Caco-2 (cell line): ENCODE measurements at regions not wholly inside any gene's neighbourhood (a gene's known extent, or its start where the extent isn't known, plus 50 kb on each side); places are given as distances from the start of the nearest gene placed in this dataset.
"Not testable (repeated sequence)": the region's sequence is repeated elsewhere in the genome, so short reads cannot be mapped to it uniquely, and the experiment has no call there.

Experiments used
- BruUV-seq: library from RNA; stranded (reverse); fragments of 400-500 nt; replicated peaks from 2 replicates; lab custom pipeline; 2021; lab: Mats Ljungman, UMichigan
- CTCF ChIA-PET: fragments of 300-600 bp; sonication (Branson Sonifier 250); formaldehyde crosslinking; loops from one replicate; lab custom pipeline; 2022; ENCODE audit warnings: antibody characterized with exemption; lab: Charles Lee
- POLR2A ChIA-PET: fragments of 300-600 bp; sonication (Branson Sonifier 250); formaldehyde crosslinking; loops from one replicate; lab custom pipeline; 2022; ENCODE audit warnings: antibody characterized with exemption; lab: Charles Lee
- DNase-seq, 2 experiments: peaks; one replicate each; pipeline versions ENCODE4 v3.0.0 to v3.0.0-alpha.2; 2020 to 2022
- H3K27me3 ChIP-seq: replicated peaks from 2 replicates; pipeline ENCODE4 v1.6.0; 2011; ENCODE audit warnings: low read length; ENCODE audit not compliant: control insufficient read depth, insufficient read depth
- H3K36me3 ChIP-seq: 2 replicates; pipeline ENCODE4 v1.5.1; 2011; ENCODE audit warnings: low read length; ENCODE audit not compliant: control insufficient read depth, insufficient read depth
- H3K4me1 ChIP-seq: fragments of 250-450 bp; sonication (Bioruptor Pico); 2 replicates; pipeline ENCODE4 v1.5.1; 2020; ENCODE audit warnings: mild to moderate bottlenecking
- H3K4me3 ChIP-seq: 2 replicates; pipeline ENCODE4 v1.5.1; 2011; ENCODE audit warnings: low read depth, mild to moderate bottlenecking, control low read depth, low read length
- H3K9me3 ChIP-seq: fragments of 250-450 bp; sonication (Bioruptor Pico); 2 replicates; pipeline ENCODE4 v1.5.1; 2020; ENCODE audit warnings: mild to moderate bottlenecking, moderate library complexity
- H3K27ac Mint-ChIP-seq: one replicate; pipeline ENCODE4 v1.8.0; 2022; ENCODE audit warnings: mixed read lengths; ENCODE audit not compliant: unreplicated experiment
- H3K27me3 Mint-ChIP-seq: one replicate; pipeline ENCODE4 v1.8.0; 2022; ENCODE audit warnings: mixed read lengths; ENCODE audit not compliant: insufficient read depth, unreplicated experiment
- H3K36me3 Mint-ChIP-seq: one replicate; pipeline ENCODE4 v1.8.0; 2022; ENCODE audit warnings: mild to moderate bottlenecking, mixed read lengths; ENCODE audit not compliant: insufficient read depth, unreplicated experiment
- H3K4me1 Mint-ChIP-seq: one replicate; pipeline ENCODE4 v1.8.0; 2022; ENCODE audit warnings: low read depth, mixed read lengths; ENCODE audit not compliant: unreplicated experiment
- H3K4me3 Mint-ChIP-seq: one replicate; pipeline ENCODE4 v1.8.0; 2022; ENCODE audit warnings: mild to moderate bottlenecking, moderate library complexity, mixed read lengths; ENCODE audit not compliant: unreplicated experiment
- H3K9me3 Mint-ChIP-seq: one replicate; pipeline ENCODE4 v1.8.0; 2022; ENCODE audit warnings: mixed read lengths; ENCODE audit not compliant: unreplicated experiment
- intact Hi-C: fragments of 100-400 bp; cut with micrococcal nuclease; formaldehyde crosslinking; loops from one replicate; pipeline ENCODE4 v1.10.0; 2022; ENCODE audit not compliant: unreplicated experiment

DNA sequence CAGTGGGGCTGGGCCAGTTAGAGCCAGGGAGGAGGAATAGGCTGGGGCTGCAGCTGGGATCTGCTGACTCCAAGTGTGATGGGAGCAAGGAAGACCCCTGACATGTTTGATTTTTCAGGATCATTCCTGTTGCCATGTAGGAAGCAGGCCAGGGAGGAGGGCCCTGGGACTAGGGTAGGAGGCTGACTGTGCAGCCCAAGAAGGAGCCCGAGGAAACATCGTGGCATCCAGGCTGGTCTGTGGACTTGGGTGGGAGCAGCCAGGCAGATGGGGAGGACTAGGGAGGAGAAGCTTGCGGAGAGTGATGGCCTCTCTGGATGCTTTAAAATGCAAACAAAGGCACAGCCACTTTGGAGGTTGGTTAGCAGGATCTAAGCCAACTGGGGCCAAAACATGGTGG, 311.4 kb upstream of the WSB1 start:
- H3K27ac Mint-ChIP-seq, H3K36me3 Mint-ChIP-seq, H3K4me1 Mint-ChIP-seq, intact Hi-C loops, H3K4me1 ChIP-seq, H3K36me3 ChIP-seq, H3K4me3 Mint-ChIP-seq, H3K27me3 ChIP-seq, H3K4me3 ChIP-seq, POLR2A ChIA-PET, DNase-seq, CTCF ChIA-PET, BruUV-seq, H3K9me3 Mint-ChIP-seq, H3K9me3 ChIP-seq: not testable (repeated sequence)
- H3K27me3 Mint-ChIP-seq, result peaks cover 10% of the 10 kb centered on the region

DNA sequence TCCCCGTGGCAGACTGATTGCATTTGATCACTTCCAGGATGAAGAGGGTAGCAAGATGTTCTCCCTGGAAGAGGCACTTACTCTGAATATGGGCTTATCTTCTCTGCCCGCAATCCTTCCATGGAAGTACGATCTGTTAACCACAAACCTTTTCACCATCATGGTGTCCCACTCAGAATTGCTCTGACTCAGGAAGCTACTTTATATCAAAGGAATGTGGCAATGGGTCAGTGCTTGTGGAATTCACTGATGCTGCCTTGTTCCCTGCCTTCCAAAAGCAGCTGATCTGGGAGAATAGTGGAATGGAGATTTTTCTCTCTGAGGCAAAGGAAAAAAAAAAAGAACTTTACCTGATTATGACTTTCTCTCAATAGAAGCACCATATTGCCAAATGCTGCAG, 306.1 kb upstream of the WSB1 start:
- CTCF ChIA-PET, result not testable (repeated sequence)

GRCh38 chr17:26994648-26995047, 299.3 kb upstream of the WSB1 start:
- POLR2A ChIA-PET, H3K27ac Mint-ChIP-seq, H3K9me3 ChIP-seq, H3K36me3 Mint-ChIP-seq, H3K4me1 ChIP-seq, H3K27me3 ChIP-seq, BruUV-seq, H3K9me3 Mint-ChIP-seq, H3K36me3 ChIP-seq, H3K27me3 Mint-ChIP-seq, CTCF ChIA-PET, DNase-seq, H3K4me1 Mint-ChIP-seq, intact Hi-C loops, H3K4me3 ChIP-seq, H3K4me3 Mint-ChIP-seq: not testable (repeated sequence)

More for the DNA sequence above, 306.1 kb upstream of the WSB1 start:
- H3K4me1 Mint-ChIP-seq, H3K36me3 ChIP-seq, H3K9me3 Mint-ChIP-seq, H3K9me3 ChIP-seq, H3K36me3 Mint-ChIP-seq, H3K27me3 Mint-ChIP-seq, DNase-seq, H3K4me3 Mint-ChIP-seq, H3K4me1 ChIP-seq, intact Hi-C loops, H3K27me3 ChIP-seq, H3K4me3 ChIP-seq, BruUV-seq, H3K27ac Mint-ChIP-seq, POLR2A ChIA-PET: not testable (repeated sequence)

- H3K4me3 ChIP-seq, H3K27me3 ChIP-seq, H3K4me1 ChIP-seq, POLR2A ChIA-PET, H3K4me3 Mint-ChIP-seq, H3K9me3 ChIP-seq, H3K27me3 Mint-ChIP-seq, BruUV-seq, H3K36me3 Mint-ChIP-seq, CTCF ChIA-PET, H3K36me3 ChIP-seq, intact Hi-C loops, H3K9me3 Mint-ChIP-seq, H3K27ac Mint-ChIP-seq, DNase-seq, H3K4me1 Mint-ChIP-seq: not testable (repeated sequence)
Observed at GRCh38 chr17:26996146-26996916, 297.6 kb upstream of the WSB1 start.
